SK-N-SH (cell line): ENCODE measurements at regions not wholly inside any gene's neighbourhood (a gene's known extent, or its start where the extent isn't known, plus 50 kb on each side); places are given as distances from the start of the nearest gene placed in this dataset.

Source experiments
- CTCF ChIA-PET: fragments of 300-600, 350-600 bp; formaldehyde crosslinking; extraction: SDS; loops from one replicate; lab custom pipeline; 2021; lab: Yijun Ruan, JAX
- POLR2A ChIA-PET: fragments of 350-600 bp; sonication (Branson Sonifier 250); formaldehyde crosslinking; extraction: SDS; loops from one replicate; lab custom pipeline; 2020; ENCODE audit warnings: antibody characterized with exemption, inconsistent platforms; lab: Yijun Ruan, JAX
- DNase-seq: peaks from one replicate; pipeline ENCODE4 v3.0.0; 2012
- H2AFZ ChIP-seq: fragments of 200-600 bp; sonication (generic); 2 replicates; pipeline ENCODE4 v1.8.1; 2016; ENCODE audit warnings: antibody characterized with exemption, mild to moderate bottlenecking, low read depth
- H3F3A ChIP-seq: fragments of 200-600 bp; sonication (generic); replicated peaks from 2 replicates; pipeline ENCODE3; 2016; ENCODE audit warnings: antibody characterized with exemption, mild to moderate bottlenecking; ENCODE audit not compliant: insufficient read depth
- H3K27ac ChIP-seq, 2 experiments: fragments of 200-500 bp in 1 of 2; fragments of 200-600 bp in 1 of 2; sonication (Bioruptor generic) in 1 of 2; sonication (generic), shearing (Covaris generic) in 1 of 2; 2 replicates each; pipeline versions ENCODE4 v1.5.1 to v1.6.1; 2014 to 2016; ENCODE audit warnings: low read depth in 2 of 2, inconsistent platforms in 1 of 2, low read length in 1 of 2, mild to moderate bottlenecking in 1 of 2, mixed read lengths in 1 of 2
- H3K27me3 ChIP-seq: fragments of 200-600 bp; sonication (generic), shearing (Covaris generic); 2 replicates; pipeline ENCODE4 v1.6.1; 2016; ENCODE audit warnings: mixed run types; ENCODE audit not compliant: insufficient read depth
- H3K36me3 ChIP-seq, 2 experiments: fragments of 200-500 bp in 1 of 2; fragments of 200-600 bp in 1 of 2; sonication (Bioruptor generic) in 1 of 2; sonication (generic) in 1 of 2; replicated peaks in 1 of 2; 2 replicates each; pipeline versions ENCODE3 to v1.5.1; 2014 to 2016; ENCODE audit warnings: low read length in 1 of 2, mild to moderate bottlenecking in 1 of 2; ENCODE audit not compliant: insufficient read depth in 2 of 2, control insufficient read depth in 1 of 2
- H3K4me1 ChIP-seq, 2 experiments: fragments of 200-500 bp in 1 of 2; fragments of 200-600 bp in 1 of 2; sonication (Bioruptor generic) in 1 of 2; sonication (generic), shearing (Covaris generic) in 1 of 2; 2 replicates each; pipeline versions ENCODE4 v1.5.1 to v1.6.1; 2014 to 2016; ENCODE audit warnings: low read depth in 1 of 2, low read length in 1 of 2, mixed run types in 1 of 2; ENCODE audit not compliant: insufficient read depth in 2 of 2, control insufficient read depth in 1 of 2
- H3K4me2 ChIP-seq: fragments of 200-600 bp; sonication (generic), shearing (Covaris generic); 2 replicates; pipeline ENCODE4 v1.6.1; 2017; ENCODE audit warnings: mixed run types
- H3K4me3 ChIP-seq, 2 experiments: fragments of 200-500 bp in 1 of 2; fragments of 200-600 bp in 1 of 2; sonication (Bioruptor generic) in 1 of 2; sonication (generic), shearing (Covaris generic) in 1 of 2; 2 replicates each; pipeline versions ENCODE4 v1.5.1 to v1.8.1; 2014 to 2016; ENCODE audit warnings: low read depth in 2 of 2, inconsistent platforms in 1 of 2, low read length in 1 of 2, mild to moderate bottlenecking in 1 of 2, mixed read lengths in 1 of 2, moderate library complexity in 1 of 2
- H3K79me2 ChIP-seq: fragments of 200-600 bp; sonication (generic); 2 replicates; pipeline ENCODE4 v1.8.1; 2017; ENCODE audit warnings: mild to moderate bottlenecking; ENCODE audit not compliant: insufficient read depth
- H3K9ac ChIP-seq: fragments of 200-600 bp; sonication (generic); 2 replicates; pipeline ENCODE4 v1.6.1; 2017; ENCODE audit warnings: mixed run types
- H3K9me2 ChIP-seq: fragments of 200-600 bp; sonication (generic); 2 replicates; pipeline ENCODE4 v1.6.1; 2017; ENCODE audit warnings: mixed run types
- H3K9me3 ChIP-seq: fragments of 200-600 bp; sonication (generic); 2 replicates; pipeline ENCODE4 v1.6.1; 2017; ENCODE audit warnings: mixed run types, mild to moderate bottlenecking, moderate library complexity
- H4K20me1 ChIP-seq: fragments of 200-600 bp; sonication (generic); 2 replicates; pipeline ENCODE4 v1.6.1; 2017; ENCODE audit warnings: mild to moderate bottlenecking, mixed run types; ENCODE audit not compliant: insufficient read depth
- EZH2phosphoT487 ChIP-seq: fragments of 200-600 bp; sonication (generic); IDR thresholded peaks from 2 replicates; pipeline ENCODE4 v1.6.1; 2017; ENCODE audit warnings: low read depth, mixed run types, mild to moderate bottlenecking, antibody characterized with exemption, moderate library complexity, borderline replicate concordance
- FOSL2 ChIP-seq: IDR thresholded peaks from 2 replicates; pipeline ENCODE4 v1.4.0; 2012; ENCODE audit warnings: low read depth, mild to moderate bottlenecking, moderate library complexity, borderline replicate concordance
- FOXJ3 ChIP-seq: sonication (generic); formaldehyde crosslinking; IDR thresholded peaks from 2 replicates; pipeline ENCODE4 v1.5.1; 2020; ENCODE audit warnings: mild to moderate bottlenecking, missing genetic modification reagents
- GATA2 ChIP-seq: sonication (generic); formaldehyde crosslinking; IDR thresholded peaks from 2 replicates; pipeline ENCODE4 v1.5.0; 2020; ENCODE audit warnings: mild to moderate bottlenecking, missing genetic modification reagents
- MAX ChIP-seq: IDR thresholded peaks from 2 replicates; pipeline ENCODE4 v1.4.0; 2012; ENCODE audit warnings: low read depth
- MEF2A ChIP-seq: IDR thresholded peaks from 2 replicates; pipeline ENCODE4 v1.4.0; 2012; ENCODE audit warnings: low read depth, borderline replicate concordance
- MXI1 ChIP-seq: IDR thresholded peaks from 2 replicates; pipeline ENCODE4 v1.6.1; 2012; ENCODE audit warnings: mild to moderate bottlenecking, low read depth, low read length, improper control_type of control experiment
- NFIC ChIP-seq: IDR thresholded peaks from 2 replicates; pipeline ENCODE4 v1.4.0; 2012; ENCODE audit warnings: borderline replicate concordance
- NRF1 ChIP-seq: IDR thresholded peaks from 2 replicates; pipeline ENCODE4 v1.6.1; 2012; ENCODE audit warnings: low read depth, mild to moderate bottlenecking, low read length
- PBX3 ChIP-seq: IDR thresholded peaks from 2 replicates; pipeline ENCODE4; 2012
- POLR2AphosphoS5 ChIP-seq: IDR thresholded peaks from 2 replicates; pipeline ENCODE4 v1.6.1; 2012; ENCODE audit warnings: low read depth, low read length
- REST ChIP-seq: IDR thresholded peaks from 2 replicates; pipeline ENCODE4 v1.6.1; 2012; ENCODE audit warnings: mild to moderate bottlenecking, low read depth, low read length, moderate library complexity
- RFX5 ChIP-seq: IDR thresholded peaks from 2 replicates; pipeline ENCODE4 v1.6.1; 2012; ENCODE audit warnings: mild to moderate bottlenecking, improper control_type of control experiment, low read length
- RXRA ChIP-seq: IDR thresholded peaks from 2 replicates; pipeline ENCODE4 v1.4.0; 2012; ENCODE audit warnings: low read depth, mild to moderate bottlenecking, borderline replicate concordance
- SMC3 ChIP-seq: IDR thresholded peaks from 2 replicates; pipeline ENCODE4 v1.6.1; 2012; ENCODE audit warnings: low read depth, low read length, improper control_type of control experiment
- TAF1 ChIP-seq: IDR thresholded peaks from 2 replicates; pipeline ENCODE4 v1.6.1; 2012; ENCODE audit warnings: low read depth, mild to moderate bottlenecking, low read length, moderate library complexity, borderline replicate concordance
- TCF12 ChIP-seq: IDR thresholded peaks from 2 replicates; pipeline ENCODE4 v1.4.0; 2012
- TEAD4 ChIP-seq: IDR thresholded peaks from 2 replicates; pipeline ENCODE4 v1.4.0; 2012; ENCODE audit warnings: mild to moderate bottlenecking, borderline replicate concordance; ENCODE audit not compliant: insufficient read depth
- ZBTB33 ChIP-seq: IDR thresholded peaks from 2 replicates; pipeline ENCODE4 v1.4.0; 2012; ENCODE audit warnings: low read depth, borderline replicate concordance
- WGBS: methylation state at CpG from one replicate; pipeline ENCODE4 v1.1.6; 2017; ENCODE audit warnings: low lambda C conversion rate; 5-methylcytosine and 5-hydroxymethylcytosine counted together

GRCh38 chr4:153098427-153098826, 105.8 kb upstream of the TRIM2 start:
- Histone ChIP-seq H4K20me1 (no peaks in the 10 kb centered on the region), H3K27ac (no peak overlapping the region), H3K4me3 (no peak overlapping the region), H3K9me3 (no peaks in the 10 kb centered on the region), H3K4me2 (no peak overlapping the region), H3K27me3 (no peaks in the 10 kb centered on the region), H3K36me3 (no peaks in the 10 kb centered on the region), H3K9me2 (no peaks in the 10 kb centered on the region), H3F3A (no peaks in the 10 kb centered on the region), H3K4me1 (no peaks in the 10 kb centered on the region), H3K9ac (no peak overlapping the region), H3K79me2 (no peaks in the 10 kb centered on the region), H2AFZ (no peak overlapping the region)
- no peak for DNase-seq
- WGBS: 44% methylated on average over 3 of the region's 3 CpGs
- ChIA-PET POLR2A (no interaction called here), CTCF (interaction anchor here (5.8 to 9.8 kb wide), 2 partner anchors 14 to 29 kb away, joined by 29 to 76 read pairs; no protein-coding TSS in a partner anchor)
- no peak for TF ChIP-seq MAX
- TF ChIP-seq NRF1: no peak
- TF ChIP-seq TEAD4: no peak
- TF ChIP-seq POLR2AphosphoS5: no peak
- TF ChIP-seq RXRA: no peak
- no peak for TF ChIP-seq GATA2
- TF ChIP-seq TCF12: no peak
- TF ChIP-seq FOXJ3 (CRISPR knock-in tag): no peak
- no peak for TF ChIP-seq NFIC
- no peak for TF ChIP-seq PBX3
- no peak for TF ChIP-seq TAF1
- TF ChIP-seq EZH2phosphoT487: no peak
- no peak for TF ChIP-seq RFX5
- no peak for TF ChIP-seq REST
- TF ChIP-seq MXI1: no peak
- no peak for TF ChIP-seq ZBTB33
- no peak for TF ChIP-seq FOSL2
- TF ChIP-seq SMC3: no peak
- TF ChIP-seq MEF2A: no peak
